ENCODE measurements at regions not wholly inside any gene's neighbourhood (a gene's known extent, or its start where the extent isn't known, plus 50 kb on each side); places are given as distances from the start of the nearest gene placed in this dataset.

GRCh38 chr3:87836026-87836425 is 222.8 kb downstream of the CGGBP1 start:
- TF ChIP-seq CTCF (IDR thresholded peaks at IDR 0.05; ENCODE audit: low read depth, low read length) = no peak
- no peak for TF ChIP-seq EZH2phosphoT487 (IDR thresholded peaks at IDR 0.05; ENCODE audit: low read depth)

Measured in OCI-LY3 (cell line).